H9 (cell line): ENCODE measurements at regions not wholly inside any gene's neighbourhood (a gene's known extent, or its start where the extent isn't known, plus 50 kb on each side); places are given as distances from the start of the nearest gene placed in this dataset.

Experiments used
- DNase-seq: peaks from one replicate; pipeline ENCODE4 v3.0.0-alpha.2; 2017
- H2AFZ ChIP-seq: one replicate; pipeline ENCODE4 v1.6.1; 2013; ENCODE audit warnings: mild to moderate bottlenecking, low read length, control low read depth, moderate library complexity
- H2AK5ac ChIP-seq: 2 replicates; pipeline ENCODE4 v1.6.1; 2013; ENCODE audit warnings: low read length, control low read depth, mixed read lengths; ENCODE audit not compliant: insufficient read length
- H2BK120ac ChIP-seq: one replicate; pipeline ENCODE4 v1.6.1; 2013; ENCODE audit warnings: low read depth, mild to moderate bottlenecking, low read length, control low read depth, inconsistent platforms; ENCODE audit not compliant: poor library complexity, severe bottlenecking
- H2BK12ac ChIP-seq: 2 replicates; pipeline ENCODE4 v1.6.1; 2013; ENCODE audit warnings: low read length, control low read depth, mixed read lengths, low read depth; ENCODE audit not compliant: insufficient read length
- H2BK15ac ChIP-seq: 2 replicates; pipeline ENCODE4 v1.6.1; 2013; ENCODE audit warnings: low read depth, low read length, control low read depth
- H2BK20ac ChIP-seq: one replicate; pipeline ENCODE4 v1.6.1; 2013; ENCODE audit warnings: low read depth, mild to moderate bottlenecking, low read length, control low read depth, inconsistent platforms; ENCODE audit not compliant: poor library complexity, severe bottlenecking
- H2BK5ac ChIP-seq: 2 replicates; pipeline ENCODE4 v1.6.1; 2013; ENCODE audit warnings: low read length, control low read depth, mixed read lengths; ENCODE audit not compliant: insufficient read length
- H3K14ac ChIP-seq: 2 replicates; pipeline ENCODE4 v1.6.1; 2013; ENCODE audit warnings: low read length, control low read depth; ENCODE audit not compliant: insufficient read depth
- H3K18ac ChIP-seq: 2 replicates; pipeline ENCODE4 v1.6.1; 2013; ENCODE audit warnings: low read depth, mild to moderate bottlenecking, mixed read lengths, low read length, control low read depth; ENCODE audit not compliant: insufficient read length
- H3K23ac ChIP-seq: 2 replicates; pipeline ENCODE4 v1.6.1; 2013; ENCODE audit warnings: low read length, control low read depth, mixed read lengths, low read depth; ENCODE audit not compliant: insufficient read length
- H3K23me2 ChIP-seq: 2 replicates; pipeline ENCODE4 v1.6.1; 2013; ENCODE audit warnings: low read depth, mild to moderate bottlenecking, mixed read lengths, low read length, control low read depth; ENCODE audit not compliant: insufficient read length, poor library complexity, severe bottlenecking
- H3K27ac ChIP-seq: 2 replicates; pipeline ENCODE4 v1.5.1; 2013; ENCODE audit warnings: low read length, control low read depth, mixed read lengths, low read depth; ENCODE audit not compliant: insufficient read length
- H3K27me3 ChIP-seq: 2 replicates; pipeline ENCODE4 v1.6.1; 2013; ENCODE audit warnings: low read length, control low read depth, inconsistent platforms; ENCODE audit not compliant: insufficient read depth
- H3K4ac ChIP-seq: 2 replicates; pipeline ENCODE4 v1.6.1; 2013; ENCODE audit warnings: low read depth, mild to moderate bottlenecking, control low read depth, inconsistent platforms, low read length, moderate library complexity
- H3K4me1 ChIP-seq: 2 replicates; pipeline ENCODE4 v1.6.1; 2013; ENCODE audit warnings: low read length, control low read depth, inconsistent platforms; ENCODE audit not compliant: insufficient read depth
- H3K4me2 ChIP-seq: 2 replicates; pipeline ENCODE4 v1.6.1; 2013; ENCODE audit warnings: low read length, control low read depth, mixed read lengths; ENCODE audit not compliant: insufficient read length, insufficient read depth
- H3K56ac ChIP-seq: 2 replicates; pipeline ENCODE4 v1.6.1; 2013; ENCODE audit warnings: low read depth, mild to moderate bottlenecking, mixed read lengths, low read length, control low read depth; ENCODE audit not compliant: insufficient read length
- H3K79me1 ChIP-seq: 2 replicates; pipeline ENCODE4 v1.6.1; 2013; ENCODE audit warnings: low read depth, mild to moderate bottlenecking, moderate library complexity, low read length, control low read depth, inconsistent platforms; ENCODE audit not compliant: insufficient read depth, poor library complexity, severe bottlenecking
- H3K79me2 ChIP-seq: 2 replicates; pipeline ENCODE4 v1.6.1; 2013; ENCODE audit warnings: low read length, control low read depth, inconsistent platforms; ENCODE audit not compliant: insufficient read depth
- H3K9ac ChIP-seq: 2 replicates; pipeline ENCODE4 v1.6.1; 2013; ENCODE audit warnings: low read length, control low read depth, mixed read lengths; ENCODE audit not compliant: insufficient read length; ENCODE audit errors: extremely low read depth
- H3K9me3 ChIP-seq: one replicate; pipeline ENCODE4 v1.6.1; 2013; ENCODE audit warnings: low read depth, low read length, inconsistent platforms; ENCODE audit not compliant: control insufficient read depth
- H3T11ph ChIP-seq: one replicate; pipeline ENCODE4 v1.6.1; 2013; ENCODE audit warnings: mild to moderate bottlenecking, low read length, control low read depth, inconsistent platforms
- H4K20me1 ChIP-seq: one replicate; pipeline ENCODE4 v1.6.1; 2013; ENCODE audit not compliant: control insufficient read depth, insufficient read length, insufficient read depth
- H4K5ac ChIP-seq: 2 replicates; pipeline ENCODE4 v1.6.1; 2013; ENCODE audit warnings: low read depth, mild to moderate bottlenecking, mixed read lengths, low read length, control low read depth; ENCODE audit not compliant: insufficient read length
- H4K8ac ChIP-seq: replicated peaks from 2 replicates; pipeline ENCODE4 v1.6.1; 2013; ENCODE audit warnings: low read length, control low read depth, mixed read lengths, low read depth; ENCODE audit not compliant: insufficient read length
- H4K91ac ChIP-seq: 2 replicates; pipeline ENCODE4 v1.6.1; 2013; ENCODE audit warnings: low read depth, mild to moderate bottlenecking, moderate library complexity, mixed read lengths, low read length, control low read depth; ENCODE audit not compliant: insufficient read length
- H3K27ac Mint-ChIP-seq, 3 experiments: 2 replicates in 2 of 3; 3 replicates in 1 of 3; pipeline ENCODE4 v1.8.0; 2020 to 2021; ENCODE audit warnings: mixed read lengths in 3 of 3, mild to moderate bottlenecking in 1 of 3, moderate library complexity in 1 of 3
- H3K27me3 Mint-ChIP-seq: 2 replicates; pipeline ENCODE4 v1.8.0; 2021; ENCODE audit warnings: low read depth, mild to moderate bottlenecking, moderate library complexity, mixed read lengths
- H3K36me3 Mint-ChIP-seq, 3 experiments: 2 replicates in 2 of 3; 3 replicates in 1 of 3; pipeline ENCODE4 v1.8.0; 2020 to 2021; ENCODE audit warnings: low read depth in 3 of 3, mixed read lengths in 3 of 3; ENCODE audit not compliant: insufficient read depth in 1 of 3
- H3K4me1 Mint-ChIP-seq, 2 experiments: 2 replicates each; pipeline ENCODE4 v1.8.0; 2020; ENCODE audit warnings: mixed read lengths in 2 of 2
- H3K4me3 Mint-ChIP-seq, 2 experiments: 2 replicates in 1 of 2; 3 replicates in 1 of 2; pipeline ENCODE4 v1.8.0; 2020 to 2021; ENCODE audit warnings: mild to moderate bottlenecking in 2 of 2, mixed read lengths in 2 of 2, moderate library complexity in 1 of 2
- H3K9me3 Mint-ChIP-seq, 2 experiments: 2 replicates in 1 of 2; 3 replicates in 1 of 2; pipeline ENCODE4 v1.8.0; 2020; ENCODE audit warnings: mild to moderate bottlenecking in 2 of 2, mixed read lengths in 2 of 2, moderate library complexity in 1 of 2
- CTCF ChIP-seq: fragments of 200-600 bp; sonication (generic); conservative IDR thresholded peaks from 3 replicates; pipeline ENCODE4 v1.8.0; 2021; ENCODE audit warnings: antibody characterized with exemption, mild to moderate bottlenecking
- WGBS: extraction: QIAGEN DNeasy Blood & Tissue Kit; methylation state at CpG from one replicate; pipeline ENCODE4 v1.1.7; 2013; ENCODE audit warnings: missing lambda C conversion rate, low lambda C conversion rate, mixed read lengths; ENCODE audit not compliant: insufficient read length; ENCODE audit errors: extremely low coverage; 5-methylcytosine and 5-hydroxymethylcytosine counted together

DNA sequence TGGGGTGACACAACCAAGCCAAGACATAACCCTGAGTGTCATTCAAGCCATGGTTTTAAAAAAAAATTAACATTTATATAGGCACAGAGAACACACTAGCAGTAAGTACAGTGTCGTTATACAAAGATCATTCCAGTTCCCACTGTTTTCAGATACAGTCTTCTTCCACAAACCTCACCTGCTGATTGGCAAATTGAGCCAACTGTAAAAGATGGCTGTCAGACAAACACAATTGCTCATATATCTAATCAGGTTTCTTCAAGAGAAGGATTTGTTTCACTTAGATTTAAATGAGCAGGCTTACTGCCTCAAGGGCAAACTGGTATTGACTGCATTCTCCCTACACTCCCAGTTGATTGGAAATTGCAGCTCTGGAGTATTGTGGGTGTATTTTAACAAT lies 308.9 kb downstream of the RBM26 start:
- no peak overlapping the region for H4K5ac ChIP-seq
- H3K36me3 Mint-ChIP-seq: no peaks in the 10 kb centered on the region
- H3K9ac ChIP-seq: no peak overlapping the region
- H3K4me3 Mint-ChIP-seq: no peak overlapping the region
- H3T11ph ChIP-seq: no peak overlapping the region
- H3K79me2 ChIP-seq: no peaks in the 10 kb centered on the region
- no peak overlapping the region for H2AFZ ChIP-seq
- H3K9me3 Mint-ChIP-seq: no peaks in the 10 kb centered on the region
- H3K27ac Mint-ChIP-seq: no peak overlapping the region
- H4K20me1 ChIP-seq: no peaks in the 10 kb centered on the region
- DNase-seq: no peak
- no peaks in the 10 kb centered on the region for H3K27me3 Mint-ChIP-seq
- no peak overlapping the region for H2BK15ac ChIP-seq
- no peak overlapping the region for H2BK5ac ChIP-seq
- no peak for TF ChIP-seq CTCF
- no peak overlapping the region for H3K14ac ChIP-seq
- no peak overlapping the region for H3K27ac ChIP-seq
- no peak overlapping the region for H3K4me2 ChIP-seq
- 0 out of 4 replicates have a peak, but pooled peaks cover 0 to 2% of the 10 kb centered on the region in 2 experiments for H3K4me1 Mint-ChIP-seq
- no peaks in the 10 kb centered on the region for H3K27me3 ChIP-seq
- no peak overlapping the region for H2BK12ac ChIP-seq
- no peak overlapping the region for H3K4ac ChIP-seq
- no peak overlapping the region for H4K8ac ChIP-seq
- H3K9me3 ChIP-seq: no peaks in the 10 kb centered on the region
- no peaks in the 10 kb centered on the region for H3K23me2 ChIP-seq
- WGBS: no CpG with 5 or more reads among the region's 1 CpG
- no peak overlapping the region for H3K18ac ChIP-seq
- H3K56ac ChIP-seq: no peak overlapping the region
- H3K23ac ChIP-seq: no peak overlapping the region
- H3K4me1 ChIP-seq: no peaks in the 10 kb centered on the region
- no peaks in the 10 kb centered on the region for H3K79me1 ChIP-seq
- no peak overlapping the region for H2AK5ac ChIP-seq
- no peak overlapping the region for H2BK120ac ChIP-seq
- H2BK20ac ChIP-seq: no peak overlapping the region
- H4K91ac ChIP-seq: no peak overlapping the region
